HCT116 (cell line): ENCODE measurements at regions not wholly inside any gene's neighbourhood (a gene's known extent, or its start where the extent isn't known, plus 50 kb on each side); places are given as distances from the start of the nearest gene placed in this dataset.
"Not testable (repeated sequence)": the region's sequence is repeated elsewhere in the genome, so short reads cannot be mapped to it uniquely, and the experiment has no call there.

ENCODE experiments used
- ATAC-seq: fragments of 200-7000 bp; cut with Tn5 transposase; 2 replicates; pipeline ENCODE4 v1.9.1; 2020; ENCODE audit warnings: mild to moderate bottlenecking, moderate library complexity
- BruUV-seq: library from RNA; stranded (reverse); fragments of 400-500 nt; replicated peaks from 2 replicates; lab custom pipeline; 2021; lab: Mats Ljungman, UMichigan
- CTCF ChIA-PET: fragments of 300-600 bp; sonication (Branson Sonifier 250); formaldehyde crosslinking; loops from one replicate; lab custom pipeline; 2021; ENCODE audit warnings: antibody characterized with exemption; lab: Charles Lee
- POLR2A ChIA-PET: fragments of 300-600, 350-600 bp; sonication (Branson Sonifier 250); formaldehyde crosslinking; loops from one replicate; lab custom pipeline; 2021; ENCODE audit warnings: antibody characterized with exemption; lab: Charles Lee
- RAD21 ChIA-PET, 2 experiments: fragments of 300-600 bp; sonication (Branson Sonifier 250); formaldehyde crosslinking; loops; one replicate each; lab custom pipeline; 2023; ENCODE audit warnings: low total read pairs in 2 of 2; ENCODE audit not compliant: uncharacterized antibody in 2 of 2, unreplicated experiment in 2 of 2, low non-redundant PET in 1 of 2; lab: Charles Lee
- DNase-seq: peaks from one replicate; pipeline ENCODE4 v3.0.0-alpha.2; 2010; ENCODE audit warnings: low read depth, low spot score
- H2AFZ ChIP-seq: fragments of 200-600 bp; shearing (Covaris generic), sonication (generic); 2 replicates; pipeline ENCODE4 v1.6.1; 2017; ENCODE audit warnings: low read depth, mixed run types, mixed read lengths, antibody characterized with exemption, low read length; ENCODE audit not compliant: poor library complexity, severe bottlenecking
- H3K27ac ChIP-seq: 2 replicates; pipeline ENCODE4 v1.5.1; 2012; ENCODE audit warnings: low read depth, low read length
- H3K27me3 ChIP-seq: fragments of 200-600 bp; sonication (generic); 2 replicates; pipeline ENCODE4 v1.6.1; 2016; ENCODE audit warnings: mixed run types, low read length, mixed read lengths; ENCODE audit not compliant: insufficient read depth
- H3K36me3 ChIP-seq, 2 experiments: fragments of 200-500 bp in 1 of 2; fragments of 200-600 bp in 1 of 2; sonication (Bioruptor generic) in 1 of 2; sonication (generic) in 1 of 2; 2 replicates each; pipeline versions ENCODE4 v1.5.1 to v1.6.1; 2014 to 2016; ENCODE audit warnings: low read length in 2 of 2, inconsistent platforms in 1 of 2, mixed read lengths in 1 of 2, mixed run types in 1 of 2; ENCODE audit not compliant: insufficient read depth in 2 of 2, control insufficient read depth in 1 of 2
- H3K4me1 ChIP-seq, 2 experiments: fragments of 200-600 bp in 1 of 2; sonication (generic) in 1 of 2; 2 replicates each; pipeline versions ENCODE4 v1.5.1 to v1.6.1; 2012 to 2017; ENCODE audit warnings: low read length in 2 of 2, inconsistent platforms in 1 of 2, mild to moderate bottlenecking in 1 of 2, mixed read lengths in 1 of 2, mixed run types in 1 of 2, moderate library complexity in 1 of 2; ENCODE audit not compliant: insufficient read depth in 2 of 2, control insufficient read depth in 1 of 2
- H3K4me2 ChIP-seq: fragments of 200-600 bp; sonication (generic); 2 replicates; pipeline ENCODE4 v1.6.1; 2017; ENCODE audit warnings: mixed run types, low read length, mixed read lengths
- H3K4me3 ChIP-seq, 2 experiments: fragments of 200-600 bp in 1 of 2; sonication (generic) in 1 of 2; replicated peaks in 1 of 2; 2 replicates each; pipeline ENCODE4 v1.5.1; 2011 to 2016; ENCODE audit warnings: low read length in 2 of 2, control low read depth in 1 of 2, low read depth in 1 of 2, mild to moderate bottlenecking in 1 of 2, mixed read lengths in 1 of 2, mixed run types in 1 of 2
- H3K79me2 ChIP-seq: fragments of 200-600 bp; sonication (generic); 2 replicates; pipeline ENCODE4 v1.6.1; 2017; ENCODE audit warnings: mild to moderate bottlenecking, mixed run types, low read length, moderate library complexity, mixed read lengths; ENCODE audit not compliant: insufficient read depth
- H3K9ac ChIP-seq: fragments of 200-600 bp; sonication (generic); 2 replicates; pipeline ENCODE4 v1.6.1; 2016; ENCODE audit warnings: low read length, mixed read lengths
- H3K9me2 ChIP-seq: fragments of 200-600 bp; sonication (generic), shearing (Covaris generic); 2 replicates; pipeline ENCODE4 v1.6.1; 2017; ENCODE audit warnings: mixed run types, mild to moderate bottlenecking, moderate library complexity; ENCODE audit not compliant: insufficient read depth
- H3K9me3 ChIP-seq, 2 experiments: fragments of 200-500 bp in 1 of 2; fragments of 200-600 bp in 1 of 2; sonication (Bioruptor generic) in 1 of 2; sonication (generic) in 1 of 2; 2 replicates each; pipeline ENCODE4 v1.6.1; 2014 to 2017; ENCODE audit warnings: low read length in 2 of 2, mixed read lengths in 2 of 2, inconsistent platforms in 1 of 2, low read depth in 1 of 2, mild to moderate bottlenecking in 1 of 2, mixed run types in 1 of 2, moderate library complexity in 1 of 2; ENCODE audit not compliant: control insufficient read depth in 1 of 2, insufficient read depth in 1 of 2
- H4K20me1 ChIP-seq: fragments of 200-600 bp; sonication (generic), shearing (Covaris generic); 2 replicates; pipeline ENCODE4 v1.6.1; 2017; ENCODE audit warnings: mixed run types, mild to moderate bottlenecking, moderate library complexity; ENCODE audit not compliant: insufficient read depth
- ATF3 ChIP-seq: IDR thresholded peaks from 2 replicates; pipeline ENCODE4 v1.6.1; 2012
- CTCF ChIP-seq, 3 experiments: fragments of 200-600 bp in 1 of 3; sonication (generic) in 1 of 3; IDR thresholded peaks in 2 of 3; conservative IDR thresholded peaks in 1 of 3; 2 replicates each; pipeline ENCODE4 v1.5.1; 2012 to 2017; ENCODE audit warnings: low read depth in 2 of 3, low read length in 2 of 3, antibody characterized with exemption in 1 of 3, borderline replicate concordance in 1 of 3, control low read depth in 1 of 3, mild to moderate bottlenecking in 1 of 3, mixed read lengths in 1 of 3, mixed run types in 1 of 3, moderate library complexity in 1 of 3; ENCODE audit not compliant: insufficient read depth in 1 of 3
- EGR1 ChIP-seq: IDR thresholded peaks from 2 replicates; pipeline ENCODE4 v1.6.1; 2012; ENCODE audit warnings: low read depth
- ELF1 ChIP-seq: IDR thresholded peaks from 2 replicates; pipeline ENCODE4 v1.6.1; 2012; ENCODE audit warnings: low read depth, borderline replicate concordance
- EZH2 ChIP-seq: fragments of 200-600 bp; sonication (generic); IDR thresholded peaks from 2 replicates; pipeline ENCODE4 v1.6.1; 2017; ENCODE audit warnings: antibody characterized with exemption, mixed run types
- EZH2phosphoT487 ChIP-seq: fragments of 200-600 bp; IDR thresholded peaks from 2 replicates; pipeline ENCODE4 v1.6.1; 2018; ENCODE audit warnings: antibody characterized with exemption, borderline replicate concordance
- FOSL1 ChIP-seq: IDR thresholded peaks from 2 replicates; pipeline ENCODE4 v1.6.1; 2012; ENCODE audit warnings: low read depth
- JUND ChIP-seq: IDR thresholded peaks from 2 replicates; pipeline ENCODE4 v1.6.1; 2012
- MAX ChIP-seq: IDR thresholded peaks from 2 replicates; pipeline ENCODE4 v1.6.1; 2012
- POLR2A ChIP-seq: IDR thresholded peaks from 2 replicates; pipeline ENCODE4 v1.7.0; 2011; ENCODE audit warnings: borderline replicate concordance; ENCODE audit not compliant: insufficient read depth, insufficient read length; ENCODE audit errors: extremely low read depth
- RAD21 ChIP-seq: IDR thresholded peaks from 2 replicates; pipeline ENCODE4 v1.6.1; 2012; ENCODE audit warnings: low read depth, mild to moderate bottlenecking
- SIN3A ChIP-seq: IDR thresholded peaks from 2 replicates; pipeline ENCODE4 v1.6.1; 2012; ENCODE audit warnings: low read depth
- SP1 ChIP-seq: IDR thresholded peaks from 2 replicates; pipeline ENCODE4 v1.6.1; 2012; ENCODE audit warnings: low read depth
- SRF ChIP-seq: IDR thresholded peaks from 2 replicates; pipeline ENCODE4 v1.6.1; 2012; ENCODE audit warnings: low read depth
- TCF7L2 ChIP-seq: IDR thresholded peaks from 2 replicates; pipeline ENCODE4 v1.7.0; 2011; ENCODE audit warnings: borderline replicate concordance, inconsistent platforms; ENCODE audit not compliant: insufficient read depth, insufficient read length; ENCODE audit errors: extremely low read depth
- YY1 ChIP-seq: IDR thresholded peaks from 2 replicates; pipeline ENCODE4 v1.6.1; 2011; ENCODE audit warnings: low read length, low read depth, moderate library complexity, mild to moderate bottlenecking; ENCODE audit not compliant: insufficient replicate concordance; ENCODE audit errors: extremely low read depth
- ZBTB33 ChIP-seq: IDR thresholded peaks from 2 replicates; pipeline ENCODE4 v1.6.1; 2011; ENCODE audit warnings: mild to moderate bottlenecking, low read length, moderate library complexity; ENCODE audit not compliant: insufficient replicate concordance; ENCODE audit errors: extremely low read depth
- ZFX ChIP-seq: fragments of 450-650 bp; IDR thresholded peaks from 2 replicates; pipeline ENCODE4 v1.6.1; 2017
- intact Hi-C: fragments of 100-400 bp; cut with micrococcal nuclease; formaldehyde crosslinking; loops from 2 replicates; pipeline ENCODE4 v1.10.0; 2022

GRCh38 chr6:54564188-54564587, 255.9 kb downstream of the TINAG start:
- BruUV-seq, H2AFZ ChIP-seq, CTCF ChIA-PET, ATAC-seq, H3K9me2 ChIP-seq, H3K79me2 ChIP-seq, H3K27ac ChIP-seq, H3K9me3 ChIP-seq, POLR2A ChIA-PET, H3K4me1 ChIP-seq, H3K4me2 ChIP-seq, DNase-seq, RAD21 ChIA-PET, H3K9ac ChIP-seq, intact Hi-C loops, H3K36me3 ChIP-seq, H3K27me3 ChIP-seq, H4K20me1 ChIP-seq, H3K4me3 ChIP-seq: not testable (repeated sequence)

- Histone ChIP-seq H3K4me2 (no peak overlapping the region), H3K79me2 (no peaks in the 10 kb centered on the region), H3K27ac (no peak overlapping the region), H3K36me3 (no peaks in the 10 kb centered on the region), H3K4me3 (no peak overlapping the region), H3K9ac (no peak overlapping the region), H3K9me3 (no peaks in the 10 kb centered on the region), H2AFZ (no peak overlapping the region), H4K20me1 (no peaks in the 10 kb centered on the region), H3K4me1 (no peaks in the 10 kb centered on the region), H3K27me3 (no peaks in the 10 kb centered on the region), H3K9me2 (no peaks in the 10 kb centered on the region)
- POLR2A ChIA-PET: no interaction called here
- DNase-seq (no peak), ATAC-seq (no peak)
- no TSS peak for BruUV-seq
- CTCF ChIA-PET: no interaction called here
- no peak for TF ChIP-seq EGR1
- no peak for TF ChIP-seq TCF7L2
- no peak for TF ChIP-seq SRF
- no peak for TF ChIP-seq SIN3A
- TF ChIP-seq FOSL1: no peak
- no peak for TF ChIP-seq SP1
- no peak for TF ChIP-seq JUND
- no peak for TF ChIP-seq MAX
- no peak for TF ChIP-seq EZH2
- TF ChIP-seq CTCF (IDR thresholded peaks at IDR 0.05 in 2 of 3, conservative IDR thresholded peaks at IDR 0.05 in 1 of 3; ENCODE audit: borderline replicate concordance in 1 of 3, insufficient read depth in 1 of 3, low read depth in 2 of 3, low read length in 2 of 3): no peak
- no peak for TF ChIP-seq POLR2A
- no peak for TF ChIP-seq ELF1
- no peak for TF ChIP-seq ZBTB33
- TF ChIP-seq EZH2phosphoT487: no peak
- no peak for TF ChIP-seq YY1
- TF ChIP-seq ZFX: no peak
- TF ChIP-seq ATF3: no peak
- no peak for TF ChIP-seq RAD21
- intact Hi-C loops: no loop called here
- RAD21 ChIA-PET: no interaction called here
Observed at GRCh38 chr6:54574671-54575070, 266.4 kb downstream of the TINAG start.
